ENCODE measurements at regions not wholly inside any gene's neighbourhood (a gene's known extent, or its start where the extent isn't known, plus 50 kb on each side); places are given as distances from the start of the nearest gene placed in this dataset.
"Not testable (repeated sequence)": the region's sequence is repeated elsewhere in the genome, so short reads cannot be mapped to it uniquely, and the experiment has no call there.

DNA sequence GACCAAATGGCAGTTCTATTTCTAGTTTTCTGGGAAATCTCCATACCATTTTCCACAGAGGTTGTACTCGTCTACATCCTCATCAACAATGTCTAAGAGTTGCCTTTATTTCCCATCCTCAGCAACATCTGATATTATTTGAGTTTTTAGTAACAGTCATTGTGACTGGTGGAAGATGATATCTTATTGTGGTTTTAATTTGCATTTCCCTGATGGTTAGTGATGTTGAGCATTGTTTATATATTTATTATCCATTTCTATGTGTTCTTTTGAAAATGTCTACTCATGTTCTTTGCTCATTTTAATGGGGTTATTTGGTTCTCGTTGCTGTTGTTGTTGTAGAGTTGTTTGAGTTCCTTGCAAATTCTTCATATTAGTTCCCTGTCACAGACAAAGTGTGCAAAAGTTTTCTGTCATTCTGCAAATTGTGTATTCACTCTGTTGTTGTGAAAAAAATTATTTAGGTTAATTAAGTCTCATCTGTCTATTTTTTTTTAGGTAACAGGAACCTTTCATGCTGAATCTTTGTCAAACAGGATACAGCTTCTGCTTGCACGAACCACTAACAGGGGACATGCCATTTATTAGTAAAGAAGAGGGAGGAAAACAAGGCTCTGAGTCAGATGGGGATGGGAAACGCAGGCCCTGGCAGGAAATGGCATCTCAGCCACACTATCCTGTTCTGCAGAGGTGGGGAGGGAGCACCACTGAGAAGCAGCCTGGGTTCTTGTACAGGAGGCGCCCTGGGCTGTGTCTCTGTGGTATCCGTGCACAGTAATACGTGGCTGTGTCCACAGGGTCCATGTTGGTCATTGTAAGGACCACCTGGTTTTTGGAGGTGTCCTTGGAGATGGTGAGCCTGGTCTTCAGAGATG, 1196.7 kb downstream of the TMEM121 start:
- DNase-seq, result not testable (repeated sequence)

- not testable (repeated sequence) for DNase-seq
Measured at GRCh38 chr14:106727962-106728361, 1201.6 kb downstream of the TMEM121 start.

DNA sequence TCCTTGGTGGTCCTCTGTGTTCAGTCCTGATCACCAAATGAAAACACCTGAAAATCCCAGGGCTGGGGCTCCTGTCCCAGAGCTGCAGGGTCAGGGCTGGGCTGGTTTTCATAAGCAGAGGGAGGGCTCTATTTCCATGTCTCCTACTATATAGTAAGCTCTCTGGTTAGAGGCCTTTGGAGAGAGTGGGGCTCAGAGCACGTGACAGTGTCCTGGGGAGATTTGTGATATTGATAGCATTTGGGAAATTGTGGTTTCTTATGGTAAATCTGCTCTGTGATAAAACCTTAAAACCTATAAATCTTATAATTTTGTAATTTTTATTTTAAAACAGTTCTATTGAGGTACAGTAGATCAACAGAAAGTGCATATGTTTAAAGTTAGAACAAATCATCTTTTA, 1202.2 kb downstream of the TMEM121 start:
- no peak for DNase-seq

GRCh38 chr14:106729551-106729950, 1203.2 kb downstream of the TMEM121 start:
- DNase-seq, result no peak

- DNase-seq, result no peak
Measured at GRCh38 chr14:106733771-106734170, 1207.4 kb downstream of the TMEM121 start.

GRCh38 chr14:106737021-106737420, 1210.6 kb downstream of the TMEM121 start:
- DNase-seq, result no peak

DNA sequence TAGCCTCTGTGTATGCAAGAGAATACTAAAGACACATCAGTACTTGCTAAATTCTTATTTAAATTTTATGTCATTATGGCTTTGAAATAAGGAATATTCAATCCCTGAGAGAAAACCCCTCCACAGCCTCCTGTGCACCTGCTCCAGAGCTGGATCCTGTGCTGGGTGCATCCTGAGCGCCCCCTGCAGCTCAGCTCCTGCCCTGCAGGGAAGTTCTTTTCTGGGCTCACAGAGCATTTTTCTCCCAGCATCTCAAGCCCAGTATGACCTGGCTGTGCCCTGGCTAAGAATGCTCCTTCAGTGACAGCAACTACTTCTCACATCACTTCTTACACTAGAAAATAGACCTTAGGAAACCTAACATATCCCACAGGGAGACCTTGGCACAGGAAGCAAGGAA, 1211.7 kb downstream of the TMEM121 start:
- no peak for DNase-seq

- not testable (repeated sequence) for DNase-seq
Measured at GRCh38 chr14:106738598-106739258, 1212.3 kb downstream of the TMEM121 start.

DNA sequence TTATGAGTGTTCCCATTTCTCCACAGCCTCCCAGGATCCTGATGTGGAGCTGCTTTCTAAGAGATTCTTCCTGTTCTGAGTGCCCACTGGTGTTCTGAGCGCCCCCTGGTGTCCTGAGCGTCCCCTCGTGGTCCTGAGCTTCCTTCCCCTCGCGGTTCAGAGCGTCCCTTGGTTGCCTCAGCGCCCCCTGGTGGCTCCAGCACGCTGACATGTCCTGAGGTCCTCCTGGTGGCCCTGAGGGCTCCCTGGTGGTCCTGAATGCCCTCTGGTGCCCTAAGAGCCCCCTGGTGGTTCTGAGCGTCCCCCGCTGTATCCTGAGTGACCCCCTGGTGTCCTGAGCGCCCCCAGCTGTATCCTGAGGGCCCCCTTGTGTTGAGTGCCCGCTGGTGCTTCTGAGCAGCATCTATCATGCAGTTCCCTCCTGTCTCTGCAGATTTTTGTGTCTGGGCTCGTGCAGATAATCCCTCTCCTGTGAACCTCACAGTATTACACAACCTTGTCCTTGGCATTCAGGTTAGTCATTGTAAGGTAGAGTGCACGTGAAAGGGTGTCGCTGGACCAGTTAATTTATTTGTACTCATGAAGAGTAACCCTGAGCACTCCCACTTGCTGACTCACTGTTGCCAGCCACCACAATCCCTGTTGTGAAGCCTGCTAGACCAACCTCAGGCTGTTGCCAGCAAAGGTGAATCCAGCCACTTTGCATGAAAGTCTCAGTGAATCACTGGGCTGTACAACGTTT, 1214.9 kb downstream of the TMEM121 start:
- not testable (repeated sequence) for DNase-seq

- DNase-seq, result not testable (repeated sequence)
Measured at GRCh38 chr14:106745016-106745767, 1218.8 kb downstream of the TMEM121 start.

GRCh38 chr14:106750089-106750488, 1223.7 kb downstream of the TMEM121 start:
- DNase-seq, result not testable (repeated sequence)

DNA sequence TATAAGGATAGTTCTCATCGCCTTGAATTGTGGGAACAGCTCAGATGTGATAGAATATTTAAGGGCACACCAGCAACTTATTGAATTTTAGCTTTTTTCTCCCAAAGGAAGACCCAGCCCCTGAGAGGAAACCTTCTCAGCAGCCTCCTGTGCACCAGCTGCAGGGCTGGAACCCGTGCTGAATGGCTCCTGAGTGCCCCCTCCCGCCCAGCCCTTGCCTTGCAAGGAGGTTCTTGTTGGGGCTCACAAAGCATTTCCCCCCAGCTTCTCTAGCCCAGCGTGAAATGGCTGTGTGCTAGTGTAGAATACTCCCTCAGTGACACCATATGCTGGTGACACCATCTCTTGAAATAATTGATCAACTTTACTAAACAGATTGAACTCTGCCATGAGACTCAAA, 1227.4 kb downstream of the TMEM121 start:
- DNase-seq, result not testable (repeated sequence)

DNA sequence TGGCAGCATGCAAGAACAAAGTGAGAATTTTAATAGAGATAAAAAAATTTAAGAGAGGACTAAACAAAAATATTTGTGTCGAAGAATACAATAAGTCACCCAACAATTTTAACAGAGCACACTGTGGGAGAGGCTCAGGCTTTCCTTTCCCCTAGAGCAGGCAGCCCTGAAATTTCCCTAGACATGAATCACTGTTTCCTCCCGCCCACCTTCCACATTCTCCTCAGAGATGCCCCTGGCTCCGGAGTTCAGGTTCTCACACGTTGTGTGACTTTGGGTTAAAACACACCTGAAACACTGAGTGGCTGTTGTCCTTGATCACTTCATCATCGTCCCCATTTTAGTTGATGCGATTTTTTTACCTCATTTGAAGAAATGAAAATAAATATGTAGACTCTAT, 1231.1 kb downstream of the TMEM121 start:
- DNase-seq, result not testable (repeated sequence)

DNA sequence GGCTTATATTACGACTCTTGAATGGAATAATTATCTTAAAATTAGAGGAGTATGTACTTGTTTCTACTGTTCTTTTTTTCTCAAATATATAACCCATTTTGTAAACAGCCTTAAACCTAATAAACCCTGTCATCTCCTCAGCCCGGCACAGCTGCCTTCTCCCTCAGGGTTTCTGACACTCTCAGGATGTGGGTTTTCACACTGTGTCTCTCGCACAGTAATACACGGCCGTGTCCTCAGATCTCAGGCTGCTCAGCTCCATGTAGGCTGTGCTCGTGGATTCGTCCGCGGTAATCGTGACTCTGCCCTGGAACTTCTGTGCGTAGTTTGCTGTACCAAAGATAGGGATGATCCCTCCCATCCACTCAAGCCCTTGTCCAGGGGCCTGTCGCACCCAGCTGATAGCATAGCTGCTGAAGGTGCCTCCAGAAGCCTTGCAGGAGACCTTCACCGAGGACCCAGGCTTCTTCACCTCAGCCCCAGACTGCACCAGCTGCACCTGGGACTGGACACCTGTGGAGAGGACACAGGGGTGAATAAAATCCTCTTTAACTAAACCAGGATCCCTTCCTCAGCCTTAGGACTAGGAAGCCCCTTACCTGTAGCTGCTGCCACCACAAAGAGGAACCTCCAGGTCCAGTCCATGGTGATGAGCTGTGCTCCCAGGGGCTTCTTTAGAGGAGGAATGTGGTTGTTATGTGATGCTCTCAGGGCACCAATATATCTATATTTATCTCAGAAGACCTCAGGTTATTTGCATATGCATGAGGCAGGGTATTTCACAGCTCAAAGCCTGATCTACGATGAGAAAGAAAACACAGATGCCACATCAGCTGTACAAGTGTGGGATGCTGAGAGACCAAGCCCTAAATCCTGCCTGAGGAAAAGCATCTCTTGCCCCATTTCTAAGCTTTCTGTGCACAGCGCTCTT, 1235.8 kb downstream of the TMEM121 start:
- not testable (repeated sequence) for DNase-seq

GRCh38 chr14:106764968-106765369, 1238.6 kb downstream of the TMEM121 start:
- DNase-seq, result not testable (repeated sequence)

- no peak for DNase-seq
Measured at GRCh38 chr14:106766145-106766544, 1239.8 kb downstream of the TMEM121 start.

DNA sequence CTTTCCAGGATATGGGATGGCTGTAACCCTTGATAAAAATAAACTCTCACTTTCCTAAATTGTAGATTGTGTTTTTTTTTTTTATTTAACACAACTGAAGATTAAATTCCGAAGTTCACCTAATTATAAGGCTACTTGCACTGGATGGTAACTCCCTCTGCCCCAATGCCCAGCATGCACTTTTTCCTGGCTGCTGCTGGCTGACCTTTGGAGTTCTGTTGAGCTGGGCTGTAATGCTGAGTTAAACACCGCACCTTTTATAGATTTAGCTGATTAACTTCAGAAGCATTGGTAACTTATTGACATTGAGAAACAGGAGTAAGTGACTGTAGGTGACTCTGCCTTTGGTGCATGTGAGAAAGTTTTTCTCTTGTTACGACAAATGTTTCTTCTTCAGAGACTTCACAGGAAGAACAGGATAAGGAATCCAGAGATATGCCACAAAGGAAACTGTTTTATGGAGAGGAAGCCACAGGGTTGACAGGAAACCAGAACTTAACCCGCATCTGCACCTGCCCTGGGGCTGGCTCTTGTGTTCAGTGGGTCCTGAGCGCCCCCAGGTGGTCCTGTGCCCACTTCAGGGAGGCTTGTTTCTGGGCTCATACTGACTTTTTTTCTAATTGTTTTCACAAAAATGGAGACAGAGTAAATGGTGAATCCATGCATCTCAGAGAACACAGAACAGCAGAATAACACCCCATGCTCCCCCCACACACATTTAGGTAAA, 1240.3 kb downstream of the TMEM121 start:
- not testable (repeated sequence) for DNase-seq

- DNase-seq, result not testable (repeated sequence)
Measured at GRCh38 chr14:106768230-106768629, 1241.8 kb downstream of the TMEM121 start.

- not testable (repeated sequence) for DNase-seq
Measured at GRCh38 chr14:106768972-106769700, 1242.8 kb downstream of the TMEM121 start.

- not testable (repeated sequence) for DNase-seq
Measured at GRCh38 chr14:106770158-106770672, 1243.8 kb downstream of the TMEM121 start.

Measured in NCI-H1436 treated with DMSO at 0.1 percent for 48 hours (cell line).